Keratinocyte (primary cell): ENCODE measurements at regions not wholly inside any gene's neighbourhood (a gene's known extent, or its start where the extent isn't known, plus 50 kb on each side); places are given as distances from the start of the nearest gene placed in this dataset.

Source experiments
- DNase-seq: peaks from one replicate; pipeline ENCODE4 v3.0.0-alpha.2; 2011; ENCODE audit warnings: low read depth, missing footprints, low spot score
- FAIRE-seq: peaks from 2 replicates; lab custom pipeline; 2011; peaks lifted over from hg19 to GRCh38; lab: Jason Lieb, UNC
- H2AFZ ChIP-seq: 2 replicates; pipeline ENCODE4 v1.6.0; 2012; ENCODE audit warnings: low read length, control low read depth, inconsistent platforms; ENCODE audit not compliant: control insufficient read depth
- H3K27ac ChIP-seq: 2 replicates; pipeline ENCODE4 v1.5.1; 2011; ENCODE audit warnings: low read length; ENCODE audit not compliant: control insufficient read depth, insufficient read depth
- H3K27me3 ChIP-seq: 3 replicates; pipeline ENCODE4 v1.6.0; 2011; ENCODE audit warnings: low read length; ENCODE audit not compliant: control insufficient read depth, insufficient read depth; ENCODE audit errors: extremely low read depth
- H3K36me3 ChIP-seq, 2 experiments: 2 replicates in 1 of 2; 3 replicates in 1 of 2; pipeline ENCODE4 v1.5.1; 2011; ENCODE audit warnings: low read length in 2 of 2, mild to moderate bottlenecking in 1 of 2; ENCODE audit not compliant: control insufficient read depth in 2 of 2, insufficient read depth in 2 of 2; ENCODE audit errors: extremely low read depth in 1 of 2
- H3K4me1 ChIP-seq: 3 replicates; pipeline ENCODE4 v1.5.1; 2011; ENCODE audit warnings: low read length; ENCODE audit not compliant: control insufficient read depth, insufficient read depth; ENCODE audit errors: extremely low read depth
- H3K4me2 ChIP-seq: 3 replicates; pipeline ENCODE4 v1.6.0; 2011; ENCODE audit warnings: low read depth, low read length; ENCODE audit not compliant: control insufficient read depth, insufficient read depth; ENCODE audit errors: extremely low read depth
- H3K4me3 ChIP-seq, 3 experiments: fragments of 200-600 bp in 1 of 3; sonication (generic) in 1 of 3; 2 replicates in 2 of 3; 3 replicates in 1 of 3; pipeline ENCODE4 v1.5.1; 2011 to 2016; ENCODE audit warnings: low read length in 3 of 3, mild to moderate bottlenecking in 3 of 3, control low read depth in 2 of 3, inconsistent platforms in 1 of 3, low read depth in 1 of 3, mixed read lengths in 1 of 3, mixed run types in 1 of 3, moderate library complexity in 1 of 3; ENCODE audit not compliant: control insufficient read depth in 2 of 3, insufficient read depth in 2 of 3; ENCODE audit errors: extremely low read depth in 1 of 3
- H3K79me2 ChIP-seq: 2 replicates; pipeline ENCODE4 v1.6.0; 2012; ENCODE audit warnings: low read length; ENCODE audit not compliant: control insufficient read depth, insufficient read depth
- H3K9ac ChIP-seq: 3 replicates; pipeline ENCODE4 v1.6.0; 2011; ENCODE audit warnings: low read length; ENCODE audit not compliant: control insufficient read depth, insufficient read depth; ENCODE audit errors: extremely low read depth
- H3K9me1 ChIP-seq: 3 replicates; pipeline ENCODE4 v1.6.0; 2011; ENCODE audit warnings: low read length; ENCODE audit not compliant: control insufficient read depth, insufficient read depth; ENCODE audit errors: extremely low read depth
- H3K9me3 ChIP-seq: 2 replicates; pipeline ENCODE4 v1.5.1; 2012; ENCODE audit warnings: low read depth, low read length; ENCODE audit not compliant: control insufficient read depth
- H4K20me1 ChIP-seq: 3 replicates; pipeline ENCODE4 v1.6.0; 2011; ENCODE audit warnings: low read length; ENCODE audit not compliant: control insufficient read depth, insufficient read depth; ENCODE audit errors: extremely low read depth
- CTCF ChIP-seq, 3 experiments: IDR thresholded peaks in 1 of 3; conservative IDR thresholded peaks in 1 of 3; optimal IDR thresholded peaks in 1 of 3; 2 replicates in 2 of 3; 3 replicates in 1 of 3; pipeline versions ENCODE3 to v1.5.1; 2011; ENCODE audit warnings: low read length in 3 of 3, mild to moderate bottlenecking in 3 of 3, moderate library complexity in 2 of 3, control low read depth in 1 of 3, inconsistent platforms in 1 of 3; ENCODE audit not compliant: insufficient read depth in 2 of 3; ENCODE audit errors: extremely low read depth in 1 of 3
- EZH2 ChIP-seq: IDR thresholded peaks from one replicate; pipeline ENCODE4 v1.6.1; 2012; ENCODE audit warnings: inconsistent platforms, mild to moderate bottlenecking, low read length, moderate library complexity
- dilution Hi-C: fragments of 300-500 bp; cut with MboI; formaldehyde crosslinking; loops from one replicate; pipeline ENCODE4 v1.7.0; 2020; ENCODE audit warnings: low sequenced_read_pairs; ENCODE audit not compliant: extremely low pct_ligation_motif_present

GRCh38 chr4:27524224-27524623 lies 663.6 kb downstream of the STIM2 start:
- TF ChIP-seq EZH2 (no peak), CTCF (optimal IDR thresholded peaks at IDR 0.05 in 1 of 3, IDR thresholded peaks at IDR 0.05 in 1 of 3, conservative IDR thresholded peaks at IDR 0.05 in 1 of 3; ENCODE audit: extremely low read depth in 1 of 3, insufficient read depth in 2 of 3, low read length in 3 of 3) (no peak)
- H3K9me1 ChIP-seq: no peaks in the 10 kb centered on the region
- no peak overlapping the region for H3K27ac ChIP-seq
- DNase-seq (no peak), FAIRE-seq (no peak)
- H3K9ac ChIP-seq: no peak overlapping the region
- no peak overlapping the region for H3K4me3 ChIP-seq
- no peaks in the 10 kb centered on the region for H3K9me3 ChIP-seq
- no peaks in the 10 kb centered on the region for H4K20me1 ChIP-seq
- no peaks in the 10 kb centered on the region for H3K4me1 ChIP-seq
- no peaks in the 10 kb centered on the region for H3K79me2 ChIP-seq
- H3K27me3 ChIP-seq: no peaks in the 10 kb centered on the region
- H2AFZ ChIP-seq: no peak overlapping the region
- dilution Hi-C loops: no loop called here
- H3K4me2 ChIP-seq: no peak overlapping the region
- no peaks in the 10 kb centered on the region for H3K36me3 ChIP-seq

GRCh38 chr4:27534488-27534887 lies 673.8 kb downstream of the STIM2 start:
- Histone ChIP-seq H3K4me3 (no peak overlapping the region), H3K4me1 (no peaks in the 10 kb centered on the region), H3K9me1 (no peaks in the 10 kb centered on the region), H3K36me3 (no peaks in the 10 kb centered on the region), H3K4me2 (no peak overlapping the region), H3K27ac (no peak overlapping the region), H3K9me3 (no peaks in the 10 kb centered on the region), H2AFZ (no peak overlapping the region), H4K20me1 (no peaks in the 10 kb centered on the region), H3K9ac (no peak overlapping the region), H3K27me3 (no peaks in the 10 kb centered on the region), H3K79me2 (no peaks in the 10 kb centered on the region)
- dilution Hi-C loops: no loop called here
- FAIRE-seq (no peak), DNase-seq (no peak)
- no peak for TF ChIP-seq EZH2
- no peak for TF ChIP-seq CTCF (optimal IDR thresholded peaks at IDR 0.05 in 1 of 3, IDR thresholded peaks at IDR 0.05 in 1 of 3, conservative IDR thresholded peaks at IDR 0.05 in 1 of 3; ENCODE audit: extremely low read depth in 1 of 3, insufficient read depth in 2 of 3, low read length in 3 of 3)
